Activated effector memory CD4-positive, alpha-beta T cell treated with Interleukin-2 at 50 U/mL for 16 hours (primary cell): ENCODE measurements at regions not wholly inside any gene's neighbourhood (a gene's known extent, or its start where the extent isn't known, plus 50 kb on each side); places are given as distances from the start of the nearest gene placed in this dataset.

Experiments used
- DNase-seq: peaks from one replicate; pipeline ENCODE4 v3.0.0-alpha.2; 2020

GRCh38 chr7:155217634-155218033 is 80.0 kb upstream of the INSIG1 start:
- DNase-seq, result no peak

GRCh38 chr7:155218276-155219153 is 79.2 kb upstream of the INSIG1 start:
- DNase-seq, result no peak

- no peak for DNase-seq
These were observed 78.5 kb upstream of the INSIG1 start for GRCh38 chr7:155219154-155219531.

- DNase-seq, result no peak
These were observed 77.5 kb upstream of the INSIG1 start for GRCh38 chr7:155219947-155220769.

- DNase-seq, result no peak
These were observed 76.8 kb upstream of the INSIG1 start for GRCh38 chr7:155220903-155221302.

GRCh38 chr7:155221547-155221946 is 76.1 kb upstream of the INSIG1 start:
- DNase-seq, result no peak

GRCh38 chr7:155222061-155222460 is 75.6 kb upstream of the INSIG1 start:
- DNase-seq, result no peak

- DNase-seq, result no peak
These were observed 75.1 kb upstream of the INSIG1 start for GRCh38 chr7:155222573-155222972.

GRCh38 chr7:155223021-155223420 is 74.7 kb upstream of the INSIG1 start:
- no peak for DNase-seq

- no peak for DNase-seq
These were observed 74.2 kb upstream of the INSIG1 start for GRCh38 chr7:155223503-155223902.

GRCh38 chr7:155224116-155224811 is 73.4 kb upstream of the INSIG1 start:
- no peak for DNase-seq

- DNase-seq, result no peak
These were observed 72.6 kb upstream of the INSIG1 start for GRCh38 chr7:155225095-155225494.

- DNase-seq, result no peak
These were observed 72.2 kb upstream of the INSIG1 start for GRCh38 chr7:155225516-155225915.

- DNase-seq, result no peak
These were observed 71.2 kb upstream of the INSIG1 start for GRCh38 chr7:155226261-155227003.

- no peak for DNase-seq
These were observed 70.5 kb upstream of the INSIG1 start for GRCh38 chr7:155227004-155227787.

- DNase-seq, result no peak
These were observed 69.8 kb upstream of the INSIG1 start for GRCh38 chr7:155227788-155228458.

- DNase-seq, result no peak
These were observed 69.2 kb upstream of the INSIG1 start for GRCh38 chr7:155228459-155228845.

- no peak for DNase-seq
These were observed 68.8 kb upstream of the INSIG1 start for GRCh38 chr7:155228894-155229293.

- DNase-seq, result no peak
These were observed 68.0 kb upstream of the INSIG1 start for GRCh38 chr7:155229548-155230168.

GRCh38 chr7:155230169-155230593 is 67.5 kb upstream of the INSIG1 start:
- DNase-seq, result no peak
